Caco-2 (cell line): ENCODE measurements at regions not wholly inside any gene's neighbourhood (a gene's known extent, or its start where the extent isn't known, plus 50 kb on each side); places are given as distances from the start of the nearest gene placed in this dataset.

Experiments
- BruUV-seq: library from RNA; stranded (reverse); fragments of 400-500 nt; replicated peaks from 2 replicates; lab custom pipeline; 2021; lab: Mats Ljungman, UMichigan
- CTCF ChIA-PET: fragments of 300-600 bp; sonication (Branson Sonifier 250); formaldehyde crosslinking; loops from one replicate; lab custom pipeline; 2022; ENCODE audit warnings: antibody characterized with exemption; lab: Charles Lee
- POLR2A ChIA-PET: fragments of 300-600 bp; sonication (Branson Sonifier 250); formaldehyde crosslinking; loops from one replicate; lab custom pipeline; 2022; ENCODE audit warnings: antibody characterized with exemption; lab: Charles Lee
- DNase-seq, 2 experiments: peaks; one replicate each; pipeline versions ENCODE4 v3.0.0 to v3.0.0-alpha.2; 2020 to 2022
- H3K27me3 ChIP-seq: replicated peaks from 2 replicates; pipeline ENCODE4 v1.6.0; 2011; ENCODE audit warnings: low read length; ENCODE audit not compliant: control insufficient read depth, insufficient read depth
- H3K36me3 ChIP-seq: 2 replicates; pipeline ENCODE4 v1.5.1; 2011; ENCODE audit warnings: low read length; ENCODE audit not compliant: control insufficient read depth, insufficient read depth
- H3K4me1 ChIP-seq: fragments of 250-450 bp; sonication (Bioruptor Pico); 2 replicates; pipeline ENCODE4 v1.5.1; 2020; ENCODE audit warnings: mild to moderate bottlenecking
- H3K4me3 ChIP-seq: 2 replicates; pipeline ENCODE4 v1.5.1; 2011; ENCODE audit warnings: low read depth, mild to moderate bottlenecking, control low read depth, low read length
- H3K9me3 ChIP-seq: fragments of 250-450 bp; sonication (Bioruptor Pico); 2 replicates; pipeline ENCODE4 v1.5.1; 2020; ENCODE audit warnings: mild to moderate bottlenecking, moderate library complexity
- H3K27ac Mint-ChIP-seq: one replicate; pipeline ENCODE4 v1.8.0; 2022; ENCODE audit warnings: mixed read lengths; ENCODE audit not compliant: unreplicated experiment
- H3K27me3 Mint-ChIP-seq: one replicate; pipeline ENCODE4 v1.8.0; 2022; ENCODE audit warnings: mixed read lengths; ENCODE audit not compliant: insufficient read depth, unreplicated experiment
- H3K36me3 Mint-ChIP-seq: one replicate; pipeline ENCODE4 v1.8.0; 2022; ENCODE audit warnings: mild to moderate bottlenecking, mixed read lengths; ENCODE audit not compliant: insufficient read depth, unreplicated experiment
- H3K4me1 Mint-ChIP-seq: one replicate; pipeline ENCODE4 v1.8.0; 2022; ENCODE audit warnings: low read depth, mixed read lengths; ENCODE audit not compliant: unreplicated experiment
- H3K4me3 Mint-ChIP-seq: one replicate; pipeline ENCODE4 v1.8.0; 2022; ENCODE audit warnings: mild to moderate bottlenecking, moderate library complexity, mixed read lengths; ENCODE audit not compliant: unreplicated experiment
- H3K9me3 Mint-ChIP-seq: one replicate; pipeline ENCODE4 v1.8.0; 2022; ENCODE audit warnings: mixed read lengths; ENCODE audit not compliant: unreplicated experiment
- intact Hi-C: fragments of 100-400 bp; cut with micrococcal nuclease; formaldehyde crosslinking; loops from one replicate; pipeline ENCODE4 v1.10.0; 2022; ENCODE audit not compliant: unreplicated experiment
- TF ChIP-seq, protein P1 (sequence below), 2 experiments: fragments of 200-600 bp in 1 of 2; IDR thresholded peaks; 1 replicate in 1 of 2; 2 replicates in 1 of 2; pipeline versions ENCODE4 v1.5.1 to v1.8.0; 2011 to 2022; ENCODE audit warnings: antibody characterized with exemption in 1 of 2, control low read depth in 1 of 2, inconsistent platforms in 1 of 2, low read depth in 1 of 2, low read length in 1 of 2, mild to moderate bottlenecking in 1 of 2, moderate library complexity in 1 of 2; ENCODE audit not compliant: insufficient read depth in 1 of 2, severe bottlenecking in 1 of 2, unreplicated experiment in 1 of 2

DNA sequence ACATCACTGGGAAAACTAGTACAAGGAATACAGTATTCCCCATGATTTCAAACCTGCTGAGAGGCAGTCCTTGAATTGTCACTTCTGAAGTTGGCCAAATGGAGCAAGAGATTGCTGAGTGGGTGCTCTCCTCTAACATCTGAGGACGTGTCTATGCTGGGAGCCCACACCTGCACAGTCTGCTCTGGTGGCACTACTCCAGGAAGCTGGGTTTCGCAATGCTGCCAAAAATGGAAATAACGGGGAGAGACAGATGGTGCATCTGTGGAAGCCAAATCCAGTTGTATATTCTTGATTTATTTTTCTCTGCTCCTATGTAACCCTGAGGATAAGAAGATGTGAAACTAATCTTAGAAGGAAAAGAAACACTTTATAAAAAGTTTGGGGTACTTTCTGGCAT lies 240.1 kb upstream of the CTSO start:
- Mint-ChIP-seq H3K36me3 (no peaks in the 10 kb centered on the region), H3K27me3 (no peaks in the 10 kb centered on the region)

DNA sequence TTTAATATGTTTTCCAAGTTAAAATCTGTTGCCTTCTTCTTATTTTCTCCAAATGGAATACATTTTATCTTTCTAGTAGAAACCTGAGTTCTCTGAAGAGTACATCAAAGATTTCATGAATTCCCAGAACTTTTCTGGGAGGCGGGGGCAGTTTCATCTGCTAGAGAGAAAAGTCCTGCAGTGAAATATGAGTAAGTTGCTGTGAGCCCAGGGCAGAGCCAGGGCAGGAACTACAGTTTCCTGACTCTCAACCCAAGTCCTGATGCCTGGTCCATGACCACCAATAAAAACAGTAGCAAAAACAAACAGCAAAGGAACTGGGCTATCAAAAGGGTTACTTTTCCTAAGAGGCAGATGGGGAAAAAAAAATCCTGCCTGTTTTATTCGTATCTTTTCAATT lies 239.4 kb upstream of the CTSO start:
- Mint-ChIP-seq H3K9me3 (peaks cover 11% of the 10 kb centered on the region), H3K4me1 (peaks cover 11% of the 10 kb centered on the region), H3K27ac (no peak overlapping the region), H3K36me3 (no peaks in the 10 kb centered on the region), H3K27me3 (no peaks in the 10 kb centered on the region), H3K4me3 (no peak overlapping the region)
- no peaks in the 10 kb centered on the region for H3K36me3 ChIP-seq
- DNase-seq = no peak
- H3K9me3 ChIP-seq = no peaks in the 10 kb centered on the region
- H3K27me3 ChIP-seq = no peaks in the 10 kb centered on the region
- no peak overlapping the region for H3K4me3 ChIP-seq
- H3K4me1 ChIP-seq = peaks cover 11% of the 10 kb centered on the region
- ChIA-PET POLR2A (no interaction called here), CTCF (no interaction called here)
- intact Hi-C loops = no loop called here
- TF ChIP-seq, protein P1, sequence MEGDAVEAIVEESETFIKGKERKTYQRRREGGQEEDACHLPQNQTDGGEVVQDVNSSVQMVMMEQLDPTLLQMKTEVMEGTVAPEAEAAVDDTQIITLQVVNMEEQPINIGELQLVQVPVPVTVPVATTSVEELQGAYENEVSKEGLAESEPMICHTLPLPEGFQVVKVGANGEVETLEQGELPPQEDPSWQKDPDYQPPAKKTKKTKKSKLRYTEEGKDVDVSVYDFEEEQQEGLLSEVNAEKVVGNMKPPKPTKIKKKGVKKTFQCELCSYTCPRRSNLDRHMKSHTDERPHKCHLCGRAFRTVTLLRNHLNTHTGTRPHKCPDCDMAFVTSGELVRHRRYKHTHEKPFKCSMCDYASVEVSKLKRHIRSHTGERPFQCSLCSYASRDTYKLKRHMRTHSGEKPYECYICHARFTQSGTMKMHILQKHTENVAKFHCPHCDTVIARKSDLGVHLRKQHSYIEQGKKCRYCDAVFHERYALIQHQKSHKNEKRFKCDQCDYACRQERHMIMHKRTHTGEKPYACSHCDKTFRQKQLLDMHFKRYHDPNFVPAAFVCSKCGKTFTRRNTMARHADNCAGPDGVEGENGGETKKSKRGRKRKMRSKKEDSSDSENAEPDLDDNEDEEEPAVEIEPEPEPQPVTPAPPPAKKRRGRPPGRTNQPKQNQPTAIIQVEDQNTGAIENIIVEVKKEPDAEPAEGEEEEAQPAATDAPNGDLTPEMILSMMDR (IDR thresholded peaks at IDR 0.05; ENCODE audit: insufficient read depth in 1 of 2, low read depth in 1 of 2, low read length in 1 of 2, severe bottlenecking in 1 of 2, unreplicated experiment in 1 of 2) = no peak
- BruUV-seq = no TSS peak

More for the DNA sequence above, 240.1 kb upstream of the CTSO start:
- Histone ChIP-seq H3K4me1 (peaks cover 11% of the 10 kb centered on the region), H3K36me3 (no peaks in the 10 kb centered on the region), H3K27me3 (no peaks in the 10 kb centered on the region), H3K9me3 (no peaks in the 10 kb centered on the region), H3K4me3 (no peak overlapping the region)
- TF ChIP-seq, protein P1 (IDR thresholded peaks at IDR 0.05; ENCODE audit: insufficient read depth in 1 of 2, low read depth in 1 of 2, low read length in 1 of 2, severe bottlenecking in 1 of 2, unreplicated experiment in 1 of 2) = no peak
- intact Hi-C loops = no loop called here
- Mint-ChIP-seq H3K4me3 (no peak overlapping the region), H3K4me1 (peaks cover 11% of the 10 kb centered on the region), H3K9me3 (peaks cover 11% of the 10 kb centered on the region), H3K27ac (no peak overlapping the region)
- no TSS peak for BruUV-seq
- ChIA-PET CTCF (no interaction called here), POLR2A (no interaction called here)
- no peak for DNase-seq

DNA sequence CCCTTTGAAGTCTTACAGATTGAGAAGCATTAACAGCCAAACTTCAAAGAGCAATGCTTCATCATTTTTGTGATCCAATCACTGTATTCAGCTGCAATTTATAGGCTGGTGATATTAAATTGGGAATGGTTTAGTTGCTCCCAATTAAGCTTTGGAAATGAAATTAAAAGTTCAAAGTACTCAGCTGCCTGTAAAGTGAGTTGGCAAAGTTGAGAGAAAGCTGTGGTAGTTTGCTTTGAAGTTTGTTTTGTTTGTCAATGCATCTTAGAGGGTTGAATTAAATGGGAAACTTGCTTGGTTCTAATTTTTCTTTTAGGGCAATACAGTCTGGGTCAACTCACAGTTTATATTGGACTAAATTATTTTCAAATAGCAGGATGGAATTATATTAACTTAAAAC lies 238.4 kb upstream of the CTSO start:
- TF ChIP-seq, protein P1 (IDR thresholded peaks at IDR 0.05; ENCODE audit: insufficient read depth in 1 of 2, low read depth in 1 of 2, low read length in 1 of 2, severe bottlenecking in 1 of 2, unreplicated experiment in 1 of 2) = no peak
- POLR2A ChIA-PET = no interaction called here
- CTCF ChIA-PET = no interaction called here
- no peaks in the 10 kb centered on the region for H3K36me3 ChIP-seq
- no peak overlapping the region for H3K27ac Mint-ChIP-seq
- H3K27me3 ChIP-seq = no peaks in the 10 kb centered on the region
- DNase-seq = no peak
- intact Hi-C loops = no loop called here
- H3K4me1 ChIP-seq = peaks cover 11% of the 10 kb centered on the region
- H3K36me3 Mint-ChIP-seq = no peaks in the 10 kb centered on the region
- H3K27me3 Mint-ChIP-seq = no peaks in the 10 kb centered on the region
- no peaks in the 10 kb centered on the region for H3K9me3 ChIP-seq
- peaks cover 11% of the 10 kb centered on the region for H3K9me3 Mint-ChIP-seq
- BruUV-seq = no TSS peak
- no peak overlapping the region for H3K4me3 Mint-ChIP-seq
- H3K4me3 ChIP-seq = no peak overlapping the region
- H3K4me1 Mint-ChIP-seq = peaks cover 11% of the 10 kb centered on the region
